ENCODE measurements at regions not wholly inside any gene's neighbourhood (a gene's known extent, or its start where the extent isn't known, plus 50 kb on each side); places are given as distances from the start of the nearest gene placed in this dataset.

DNA sequence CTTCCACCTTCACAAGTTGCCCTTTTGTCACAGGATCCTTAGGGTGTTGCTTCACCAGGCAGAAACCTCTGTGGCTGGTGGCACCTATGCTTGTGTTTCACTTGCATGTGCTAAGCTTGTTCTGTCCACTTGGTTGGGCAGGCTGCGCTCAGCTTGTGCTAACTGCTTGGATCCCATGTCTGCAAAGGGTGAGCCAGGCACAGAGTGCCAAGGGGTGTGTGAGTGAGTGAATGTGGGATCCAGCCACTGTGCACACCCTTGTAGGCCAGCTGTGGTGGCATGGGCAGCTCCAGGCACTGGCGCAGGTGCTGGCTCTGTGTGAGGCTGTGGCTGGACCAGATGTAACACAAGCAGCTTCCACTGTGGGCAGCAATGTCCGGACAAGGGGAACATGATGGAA, 728.7 kb upstream of the ROBO1 start:
- ATAC-seq: no peak
- no peaks in the 10 kb centered on the region for H3K4me1 ChIP-seq
- no peaks in the 10 kb centered on the region for H3K9me3 ChIP-seq
- no peak overlapping the region for H3K27ac ChIP-seq
- 80 to 100% methylated on average over 1 of the region's 3 CpGs for WGBS, 2 donors (ENCODE audit: low coverage in 1 of 2)
- H3K4me3 ChIP-seq: no peak overlapping the region
- H3K36me3 ChIP-seq: no peaks in the 10 kb centered on the region
- TF ChIP-seq, protein P1, sequence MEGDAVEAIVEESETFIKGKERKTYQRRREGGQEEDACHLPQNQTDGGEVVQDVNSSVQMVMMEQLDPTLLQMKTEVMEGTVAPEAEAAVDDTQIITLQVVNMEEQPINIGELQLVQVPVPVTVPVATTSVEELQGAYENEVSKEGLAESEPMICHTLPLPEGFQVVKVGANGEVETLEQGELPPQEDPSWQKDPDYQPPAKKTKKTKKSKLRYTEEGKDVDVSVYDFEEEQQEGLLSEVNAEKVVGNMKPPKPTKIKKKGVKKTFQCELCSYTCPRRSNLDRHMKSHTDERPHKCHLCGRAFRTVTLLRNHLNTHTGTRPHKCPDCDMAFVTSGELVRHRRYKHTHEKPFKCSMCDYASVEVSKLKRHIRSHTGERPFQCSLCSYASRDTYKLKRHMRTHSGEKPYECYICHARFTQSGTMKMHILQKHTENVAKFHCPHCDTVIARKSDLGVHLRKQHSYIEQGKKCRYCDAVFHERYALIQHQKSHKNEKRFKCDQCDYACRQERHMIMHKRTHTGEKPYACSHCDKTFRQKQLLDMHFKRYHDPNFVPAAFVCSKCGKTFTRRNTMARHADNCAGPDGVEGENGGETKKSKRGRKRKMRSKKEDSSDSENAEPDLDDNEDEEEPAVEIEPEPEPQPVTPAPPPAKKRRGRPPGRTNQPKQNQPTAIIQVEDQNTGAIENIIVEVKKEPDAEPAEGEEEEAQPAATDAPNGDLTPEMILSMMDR (IDR thresholded peaks at IDR 0.05): no peak
- TF ChIP-seq EP300 (IDR thresholded peaks at IDR 0.05): no peak
- TF ChIP-seq POLR2A (IDR thresholded peaks at IDR 0.05): no peak
- no peak for TF ChIP-seq POLR2AphosphoS5 (IDR thresholded peaks at IDR 0.05)
- no peaks in the 10 kb centered on the region for H3K27me3 ChIP-seq

DNA sequence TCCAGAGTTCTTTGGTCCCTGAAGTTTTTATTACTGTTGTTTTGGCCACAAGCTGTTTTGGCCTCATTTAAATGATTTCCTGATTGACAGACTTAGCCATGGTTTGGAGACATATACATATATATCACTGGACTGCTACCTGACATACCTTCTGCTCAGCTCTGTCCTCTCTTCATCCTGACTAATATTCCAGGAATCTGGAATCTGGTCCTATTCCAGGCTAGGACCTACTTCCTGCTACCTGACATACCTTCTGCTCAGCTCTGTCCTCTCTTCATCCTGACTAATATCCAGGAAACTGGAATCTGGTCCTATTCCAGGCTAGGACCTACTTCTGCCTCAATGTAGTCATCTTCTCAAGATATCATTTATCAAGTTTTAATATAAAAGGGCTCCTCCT, 724.4 kb upstream of the ROBO1 start:
- H3K27ac ChIP-seq: no peak overlapping the region
- no peaks in the 10 kb centered on the region for H3K4me1 ChIP-seq
- no peak for TF ChIP-seq POLR2A (IDR thresholded peaks at IDR 0.05)
- no peak for TF ChIP-seq EP300 (IDR thresholded peaks at IDR 0.05)
- TF ChIP-seq, protein P1 (IDR thresholded peaks at IDR 0.05): no peak
- TF ChIP-seq POLR2AphosphoS5 (IDR thresholded peaks at IDR 0.05): no peak
- no peaks in the 10 kb centered on the region for H3K9me3 ChIP-seq
- no peak overlapping the region for H3K4me3 ChIP-seq
- no peak for ATAC-seq
- H3K27me3 ChIP-seq: no peaks in the 10 kb centered on the region
- no peaks in the 10 kb centered on the region for H3K36me3 ChIP-seq

DNA sequence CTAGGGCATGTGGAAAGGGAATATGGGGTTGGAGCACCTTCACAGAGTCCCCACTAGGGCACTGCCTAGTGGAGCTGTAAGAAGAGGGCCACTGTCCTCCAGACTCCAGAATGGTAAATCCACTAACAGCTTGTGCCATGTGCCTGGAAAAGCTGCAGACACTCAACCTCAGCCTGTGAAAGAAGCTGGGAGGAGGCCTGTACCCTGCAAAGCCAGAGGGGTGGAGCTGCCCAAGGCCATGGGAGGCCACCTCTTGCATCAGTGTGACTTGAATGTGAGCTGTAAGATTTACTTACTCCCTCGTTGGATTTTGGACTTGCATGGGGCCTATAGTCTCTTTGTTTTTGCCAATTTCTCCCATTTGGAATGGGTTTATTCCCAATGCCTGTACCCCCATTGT, 705.2 kb upstream of the ROBO1 start:
- H3K36me3 ChIP-seq: no peaks in the 10 kb centered on the region
- no CpG with 5 or more reads among the region's 1 CpG for WGBS, 2 donors (ENCODE audit: low coverage in 1 of 2)
- H3K4me1 ChIP-seq: no peaks in the 10 kb centered on the region
- H3K9me3 ChIP-seq: no peaks in the 10 kb centered on the region
- no peak overlapping the region for H3K4me3 ChIP-seq
- TF ChIP-seq, protein P1 (IDR thresholded peaks at IDR 0.05): no peak
- TF ChIP-seq POLR2AphosphoS5 (IDR thresholded peaks at IDR 0.05): no peak
- no peak for TF ChIP-seq EP300 (IDR thresholded peaks at IDR 0.05)
- TF ChIP-seq POLR2A (IDR thresholded peaks at IDR 0.05): no peak
- H3K27ac ChIP-seq: no peak overlapping the region
- no peak for ATAC-seq
- H3K27me3 ChIP-seq: no peaks in the 10 kb centered on the region

DNA sequence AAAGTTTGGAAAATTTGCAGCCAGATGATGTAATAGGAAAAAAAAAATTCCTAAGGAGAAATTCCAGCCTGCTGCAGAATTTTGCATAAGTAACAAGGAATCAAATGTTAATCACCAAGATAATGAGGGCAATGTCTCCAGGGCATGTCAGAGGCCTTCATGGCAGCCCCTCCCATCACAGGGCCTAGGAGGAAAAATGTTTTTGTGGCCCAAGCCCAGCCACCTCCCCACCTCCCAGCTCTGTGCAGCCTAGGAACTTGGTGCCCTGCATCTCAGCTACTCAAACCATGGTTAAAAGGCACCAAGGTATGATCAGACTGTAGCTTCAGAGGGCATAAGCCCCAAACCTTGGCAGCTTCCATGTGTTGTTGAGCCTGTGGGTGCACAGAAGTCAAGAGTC, 704.7 kb upstream of the ROBO1 start:
- no peak overlapping the region for H3K4me3 ChIP-seq
- H3K9me3 ChIP-seq: no peaks in the 10 kb centered on the region
- no peaks in the 10 kb centered on the region for H3K36me3 ChIP-seq
- H3K27ac ChIP-seq: no peak overlapping the region
- no peak for ATAC-seq
- H3K27me3 ChIP-seq: no peaks in the 10 kb centered on the region
- TF ChIP-seq, protein P1 (IDR thresholded peaks at IDR 0.05): no peak
- TF ChIP-seq EP300 (IDR thresholded peaks at IDR 0.05) (no peak), POLR2A (IDR thresholded peaks at IDR 0.05) (no peak), POLR2AphosphoS5 (IDR thresholded peaks at IDR 0.05) (no peak)
- H3K4me1 ChIP-seq: no peaks in the 10 kb centered on the region

DNA sequence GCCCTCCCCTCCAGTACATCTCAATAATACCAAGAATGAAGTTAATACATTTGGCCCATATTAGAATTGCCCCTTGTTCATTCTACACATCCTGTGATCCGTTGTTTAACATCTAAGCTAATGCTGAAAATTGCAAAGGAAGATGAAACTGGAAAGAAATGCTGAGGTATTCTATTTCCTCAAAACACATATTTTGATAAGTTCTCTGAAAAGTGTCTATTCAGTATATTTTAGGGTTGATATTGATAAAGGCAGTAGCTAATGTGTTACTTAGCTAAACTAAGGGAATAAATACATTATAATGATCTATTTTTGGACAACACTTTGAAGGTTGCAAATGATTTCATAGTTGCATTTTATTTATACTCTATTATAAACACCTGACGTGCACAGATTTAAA, 702.6 kb upstream of the ROBO1 start:
- ATAC-seq: no peak
- Histone ChIP-seq H3K27ac (no peak overlapping the region), H3K27me3 (no peaks in the 10 kb centered on the region), H3K4me3 (no peak overlapping the region), H3K4me1 (no peaks in the 10 kb centered on the region), H3K36me3 (no peaks in the 10 kb centered on the region), H3K9me3 (no peaks in the 10 kb centered on the region)
- TF ChIP-seq POLR2A (IDR thresholded peaks at IDR 0.05) (no peak), EP300 (IDR thresholded peaks at IDR 0.05) (no peak), POLR2AphosphoS5 (IDR thresholded peaks at IDR 0.05) (no peak)
- TF ChIP-seq, protein P1 (IDR thresholded peaks at IDR 0.05): no peak
- 65 to 72% methylated on average over 2 of the region's 2 CpGs for WGBS, 2 donors (ENCODE audit: low coverage in 1 of 2)

Measured in gastroesophageal sphincter (tissue), 4 donors.